KOPT-K1 (cell line): ENCODE measurements at regions not wholly inside any gene's neighbourhood (a gene's known extent, or its start where the extent isn't known, plus 50 kb on each side); places are given as distances from the start of the nearest gene placed in this dataset.

Experiments
- H3K27ac ChIP-seq: fragments of 200-600 bp; sonication (generic); 2 replicates; pipeline ENCODE4 v1.5.1; 2016; ENCODE audit warnings: antibody characterized with exemption, mild to moderate bottlenecking, low read depth, low read length; ENCODE audit not compliant: poor library complexity, severe bottlenecking
- H3K36me3 ChIP-seq: fragments of 200-600 bp; sonication (generic); 2 replicates; pipeline ENCODE4 v1.5.1; 2017; ENCODE audit warnings: antibody characterized with exemption, mild to moderate bottlenecking, low read length, moderate library complexity; ENCODE audit not compliant: insufficient read depth
- H3K9me3 ChIP-seq: fragments of 200-600 bp; sonication (generic); 2 replicates; pipeline ENCODE4 v1.5.1; 2017; ENCODE audit warnings: antibody characterized with exemption, low read length, mild to moderate bottlenecking; ENCODE audit not compliant: insufficient read depth, poor library complexity, severe bottlenecking

DNA sequence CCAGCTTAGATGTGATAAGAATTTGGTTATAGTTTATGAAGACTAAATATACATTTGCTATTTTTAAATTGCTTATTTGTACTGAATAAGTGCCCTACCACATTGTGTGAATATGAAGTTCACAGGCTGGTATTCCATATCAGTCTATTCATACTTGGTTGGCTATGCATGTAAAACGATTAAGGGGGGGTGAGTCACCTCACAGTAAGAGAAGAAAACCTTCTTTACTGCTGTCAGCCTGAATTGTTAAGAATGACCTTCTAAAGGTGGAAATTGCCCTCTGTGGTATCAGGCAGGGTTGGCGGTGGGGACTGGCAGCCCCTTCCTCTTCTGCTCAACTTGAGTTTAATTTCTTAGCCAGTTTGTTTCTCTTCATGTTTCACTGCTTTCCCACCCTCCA, 127.0 kb upstream of the RPS23 start:
- Histone ChIP-seq H3K27ac (no peak overlapping the region), H3K36me3 (no peaks in the 10 kb centered on the region), H3K9me3 (peaks cover 15% of the 10 kb centered on the region)

DNA sequence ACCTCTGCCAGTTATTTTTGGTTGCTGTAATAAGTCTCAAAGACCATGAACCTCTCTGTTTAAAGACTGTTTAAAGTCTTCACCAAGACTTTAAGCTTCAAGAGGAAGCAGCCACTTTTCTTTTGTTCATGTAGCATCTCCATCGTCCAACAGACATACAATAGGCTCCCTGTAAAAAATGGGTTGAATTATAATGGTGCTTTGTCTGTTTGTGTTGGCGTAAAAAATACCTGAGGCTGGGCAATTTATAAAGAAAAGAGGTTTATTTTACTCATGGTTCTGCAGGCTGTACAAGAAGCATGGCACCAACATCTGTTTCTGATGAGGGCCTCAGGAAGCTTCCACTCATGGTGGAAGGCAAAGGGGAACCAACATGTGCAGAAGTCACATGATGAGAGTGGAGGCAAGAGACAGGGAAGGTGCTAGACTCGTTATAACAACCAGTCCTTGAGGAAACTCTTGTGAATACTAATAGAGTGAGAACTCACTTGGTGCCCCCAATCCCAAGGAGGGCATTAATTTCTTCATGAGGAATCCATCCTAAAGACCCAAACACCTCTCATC, 126.3 kb upstream of the RPS23 start:
- peaks cover 15% of the 10 kb centered on the region for H3K9me3 ChIP-seq
- H3K36me3 ChIP-seq = no peaks in the 10 kb centered on the region
- H3K27ac ChIP-seq = no peak overlapping the region

DNA sequence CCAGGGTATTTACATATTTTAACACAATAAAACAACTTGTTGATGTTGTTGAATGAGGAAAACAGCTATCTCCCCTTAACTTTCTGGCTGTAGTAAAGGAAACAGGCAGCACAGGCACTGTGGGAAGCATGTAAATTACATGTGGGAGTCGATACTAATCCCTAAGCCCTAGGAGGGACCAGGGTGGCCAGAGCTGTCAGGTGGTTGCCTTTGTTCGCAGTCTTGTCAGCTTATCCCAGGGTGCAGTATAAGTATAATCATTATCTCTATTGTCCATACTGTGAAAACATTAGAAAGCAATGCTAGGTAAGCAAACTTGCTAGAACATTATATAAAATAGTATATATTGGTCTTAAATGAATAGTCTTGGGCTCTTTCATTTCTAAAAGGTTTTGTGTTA, 125.6 kb upstream of the RPS23 start:
- H3K9me3 ChIP-seq = peaks cover 15% of the 10 kb centered on the region
- no peak overlapping the region for H3K27ac ChIP-seq
- no peaks in the 10 kb centered on the region for H3K36me3 ChIP-seq

DNA sequence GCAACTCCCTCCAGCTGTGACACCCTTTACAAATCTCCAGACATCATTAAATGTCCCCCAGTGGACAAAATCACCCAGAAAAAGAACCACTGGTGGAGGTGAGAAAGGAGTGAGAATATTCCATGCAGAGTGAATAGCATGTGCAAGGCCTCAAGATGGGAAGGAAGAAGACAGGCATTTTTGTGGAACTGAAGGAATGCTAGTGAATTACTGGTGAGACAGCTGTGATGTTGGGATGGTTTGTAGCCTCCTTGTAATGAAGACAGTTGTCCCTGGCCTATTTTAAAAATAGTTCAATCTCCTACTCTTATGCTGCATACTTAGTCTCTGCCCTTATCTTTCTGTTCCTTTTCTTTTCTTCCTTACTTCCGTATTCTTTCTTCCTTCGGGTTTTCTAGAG, 124.9 kb upstream of the RPS23 start:
- Histone ChIP-seq H3K36me3 (no peaks in the 10 kb centered on the region), H3K9me3 (peaks cover 15% of the 10 kb centered on the region), H3K27ac (no peak overlapping the region)

DNA sequence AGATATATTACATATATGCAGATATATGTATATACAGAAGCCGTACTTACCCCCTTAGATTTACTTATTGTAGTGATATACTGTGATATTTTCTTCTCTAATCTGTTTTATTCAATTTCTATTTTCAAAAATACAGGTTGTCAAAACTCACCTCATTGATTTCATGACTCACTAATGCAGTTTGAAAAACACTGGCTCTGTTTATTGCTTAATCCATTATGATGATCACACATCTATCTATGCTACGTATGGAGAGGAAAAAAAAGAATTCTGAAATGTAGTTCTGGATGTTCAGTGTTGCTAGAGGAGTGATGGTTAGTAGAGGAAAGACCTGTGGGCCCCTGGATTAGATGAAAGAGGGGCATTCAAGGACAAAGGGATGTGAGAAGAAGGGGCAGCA, 121.0 kb upstream of the RPS23 start:
- Histone ChIP-seq H3K27ac (no peak overlapping the region), H3K9me3 (peaks cover 4% of the 10 kb centered on the region), H3K36me3 (no peaks in the 10 kb centered on the region)

DNA sequence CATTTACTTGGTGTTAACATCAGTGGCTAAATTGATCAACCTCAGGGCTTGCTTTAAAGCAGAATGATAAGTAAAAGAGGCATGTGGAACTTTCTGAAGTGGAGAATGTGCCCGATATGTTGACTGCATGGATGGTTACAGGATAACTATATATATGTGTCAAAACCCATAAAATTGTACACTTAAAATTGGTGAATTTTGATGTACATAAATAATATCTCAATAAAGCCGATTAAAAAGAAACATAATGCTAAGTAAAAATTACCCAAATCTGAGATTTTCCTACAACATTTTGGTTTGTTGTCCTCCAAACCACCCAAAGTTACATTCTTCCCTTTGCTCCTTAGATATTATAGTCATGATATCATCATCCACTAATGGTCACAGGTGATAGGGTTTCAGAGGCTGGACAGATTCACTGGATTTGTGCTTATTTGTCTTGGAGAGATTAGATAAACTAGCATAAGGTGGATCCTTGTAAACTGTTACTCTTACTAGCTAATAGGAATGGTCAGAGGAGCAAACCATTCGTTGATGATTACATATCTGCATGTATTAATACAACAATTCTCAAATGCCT, 119.7 kb upstream of the RPS23 start:
- no peaks in the 10 kb centered on the region for H3K36me3 ChIP-seq
- no peaks in the 10 kb centered on the region for H3K9me3 ChIP-seq
- H3K27ac ChIP-seq = no peak overlapping the region

DNA sequence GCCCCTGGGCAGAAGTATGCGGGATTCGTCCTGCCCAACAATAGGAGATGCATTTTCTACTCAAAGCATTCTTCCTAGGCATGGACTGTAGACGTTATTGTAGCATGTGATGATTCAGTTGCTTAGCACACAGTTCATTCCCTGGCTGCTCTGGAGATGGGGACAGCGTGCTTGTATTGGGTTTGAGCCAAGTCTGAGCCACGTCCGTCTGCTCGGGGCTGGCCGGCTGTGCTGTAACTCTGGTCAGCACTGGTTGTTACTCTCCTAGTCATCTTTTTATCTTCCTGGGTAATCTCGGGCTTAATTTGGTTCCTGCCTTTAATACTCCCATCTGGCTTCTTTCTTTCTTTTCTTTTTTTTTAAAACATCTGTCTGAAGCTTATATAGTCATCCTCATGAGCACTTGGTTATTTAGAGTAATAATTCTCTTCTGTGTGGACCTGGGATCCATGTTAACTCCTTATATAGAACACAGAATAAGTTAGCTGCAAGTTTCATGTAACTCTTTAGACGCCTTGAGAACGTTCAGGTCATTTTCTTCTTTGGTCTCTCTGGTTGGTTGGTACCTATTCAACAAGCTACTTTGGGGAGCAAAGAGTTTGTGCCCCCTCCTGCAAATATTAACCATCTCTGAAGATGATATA, 118.8 kb upstream of the RPS23 start:
- no peaks in the 10 kb centered on the region for H3K9me3 ChIP-seq
- no peak overlapping the region for H3K27ac ChIP-seq
- H3K36me3 ChIP-seq = no peaks in the 10 kb centered on the region

DNA sequence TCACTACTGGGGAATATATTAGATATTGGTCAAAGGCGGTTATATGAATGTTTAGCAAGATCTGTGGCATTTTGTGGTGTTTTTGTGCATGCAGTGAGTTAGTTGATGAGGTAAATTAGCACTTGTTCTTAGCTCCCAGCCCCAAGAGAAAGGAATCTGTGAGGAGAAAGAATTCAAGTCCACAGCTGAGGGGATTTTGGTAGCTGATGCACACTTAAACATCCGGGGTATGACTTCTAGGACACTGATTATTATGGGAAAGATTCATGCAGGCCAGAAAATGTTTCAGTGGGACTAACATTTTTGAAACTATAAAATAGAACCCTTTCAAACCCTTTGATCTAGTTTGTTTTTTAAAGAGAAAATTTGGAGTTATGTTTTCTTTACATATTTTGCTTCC, 118.2 kb upstream of the RPS23 start:
- no peaks in the 10 kb centered on the region for H3K36me3 ChIP-seq
- H3K27ac ChIP-seq = no peak overlapping the region
- H3K9me3 ChIP-seq = no peaks in the 10 kb centered on the region

DNA sequence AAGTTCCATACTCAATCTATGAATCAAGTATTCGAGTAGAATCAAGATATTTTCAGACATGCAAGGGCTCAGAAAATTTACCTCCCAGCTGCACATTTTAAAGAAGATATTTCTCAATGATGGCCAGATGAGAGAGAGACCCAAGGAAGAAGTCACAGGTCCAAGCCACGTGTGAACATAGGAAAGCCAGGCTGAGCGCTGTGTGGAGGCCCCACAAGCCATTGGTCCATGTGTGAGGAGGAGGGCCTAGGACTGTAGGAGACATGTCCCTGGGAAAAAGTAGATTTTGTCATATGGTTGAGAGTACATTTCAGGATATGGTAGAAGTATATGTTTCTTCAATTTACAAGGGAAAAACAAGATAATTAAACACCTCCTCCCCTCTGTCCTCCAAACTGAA, 115.8 kb upstream of the RPS23 start:
- no peaks in the 10 kb centered on the region for H3K36me3 ChIP-seq
- no peaks in the 10 kb centered on the region for H3K9me3 ChIP-seq
- no peak overlapping the region for H3K27ac ChIP-seq

DNA sequence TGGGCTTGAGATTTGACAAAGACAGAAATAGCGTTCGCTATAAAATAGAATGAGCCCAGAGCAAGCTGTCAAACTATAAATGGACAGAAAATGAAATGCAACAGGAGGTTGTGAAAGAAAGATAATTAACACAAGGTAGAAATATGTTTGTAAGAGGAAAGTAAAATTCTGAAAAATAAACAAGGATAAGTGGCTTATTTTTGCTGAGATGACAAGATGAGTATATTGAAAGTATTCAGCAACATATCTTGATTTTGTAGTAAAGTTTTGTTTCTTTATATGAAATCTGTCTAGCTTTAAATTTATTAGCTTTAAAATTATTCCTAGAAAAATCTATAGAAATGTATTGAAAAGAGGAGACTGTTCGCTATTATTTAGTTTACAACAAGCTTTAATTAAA, 111.9 kb upstream of the RPS23 start:
- no peak overlapping the region for H3K27ac ChIP-seq
- H3K36me3 ChIP-seq = no peaks in the 10 kb centered on the region
- no peaks in the 10 kb centered on the region for H3K9me3 ChIP-seq

DNA sequence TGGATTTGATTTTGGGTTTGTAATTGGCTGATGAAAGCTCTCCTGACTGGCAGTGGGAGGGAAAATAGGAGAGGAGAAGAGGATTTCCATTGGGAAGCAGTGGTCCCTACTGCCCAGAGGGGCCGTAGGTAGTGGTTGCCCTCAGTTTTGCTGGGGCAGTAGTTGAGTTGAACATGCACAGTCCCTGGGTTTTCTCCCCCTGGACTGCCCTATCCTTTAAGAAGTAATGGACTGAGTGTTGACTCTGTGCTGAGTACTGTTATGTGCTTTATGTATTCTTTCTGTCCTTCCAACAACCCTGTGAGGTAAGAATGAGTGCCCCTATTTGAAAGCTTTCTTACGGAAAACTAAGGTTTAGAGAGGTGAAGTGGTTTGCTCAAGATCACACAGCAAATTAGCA, 111.2 kb upstream of the RPS23 start:
- Histone ChIP-seq H3K36me3 (no peaks in the 10 kb centered on the region), H3K9me3 (no peaks in the 10 kb centered on the region), H3K27ac (no peak overlapping the region)

DNA sequence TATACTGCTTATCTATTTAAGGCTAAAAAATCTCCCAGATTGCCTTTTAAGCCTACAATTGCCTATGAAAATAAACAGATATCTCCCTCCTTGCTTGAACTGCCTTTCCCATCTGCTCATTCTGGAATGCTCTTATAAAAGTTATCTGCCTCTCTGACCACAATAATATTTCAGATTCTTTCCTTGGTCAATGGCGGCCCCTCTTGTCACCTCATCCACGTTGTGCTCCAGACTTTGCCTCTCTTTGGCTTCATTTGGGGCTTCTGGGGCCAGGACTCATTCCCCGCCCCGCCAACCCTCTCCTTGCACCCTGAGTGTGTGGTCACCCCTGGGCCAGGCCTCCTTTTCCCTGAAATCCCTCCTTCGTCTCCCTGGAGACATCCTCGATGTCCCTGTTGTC, 110.0 kb upstream of the RPS23 start:
- no peaks in the 10 kb centered on the region for H3K36me3 ChIP-seq
- no peak overlapping the region for H3K27ac ChIP-seq
- no peaks in the 10 kb centered on the region for H3K9me3 ChIP-seq

DNA sequence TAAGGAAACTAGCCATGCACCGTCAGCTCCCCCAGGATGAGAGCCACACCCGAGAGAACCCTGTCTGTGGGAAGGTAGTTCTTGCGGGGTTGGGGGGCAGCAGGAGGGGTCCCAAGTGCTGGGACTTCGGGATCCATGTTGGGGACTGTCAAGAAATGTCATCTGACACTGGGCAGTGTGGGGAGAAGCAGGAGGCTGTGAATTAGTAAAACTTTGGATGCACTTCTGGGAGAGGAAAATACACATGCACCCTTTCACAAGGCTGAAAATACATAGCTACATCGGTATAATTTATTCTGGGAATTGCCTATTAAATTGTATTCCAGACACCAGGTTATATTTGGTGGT, 109.6 kb upstream of the RPS23 start:
- Histone ChIP-seq H3K36me3 (no peaks in the 10 kb centered on the region), H3K27ac (no peak overlapping the region), H3K9me3 (no peaks in the 10 kb centered on the region)

DNA sequence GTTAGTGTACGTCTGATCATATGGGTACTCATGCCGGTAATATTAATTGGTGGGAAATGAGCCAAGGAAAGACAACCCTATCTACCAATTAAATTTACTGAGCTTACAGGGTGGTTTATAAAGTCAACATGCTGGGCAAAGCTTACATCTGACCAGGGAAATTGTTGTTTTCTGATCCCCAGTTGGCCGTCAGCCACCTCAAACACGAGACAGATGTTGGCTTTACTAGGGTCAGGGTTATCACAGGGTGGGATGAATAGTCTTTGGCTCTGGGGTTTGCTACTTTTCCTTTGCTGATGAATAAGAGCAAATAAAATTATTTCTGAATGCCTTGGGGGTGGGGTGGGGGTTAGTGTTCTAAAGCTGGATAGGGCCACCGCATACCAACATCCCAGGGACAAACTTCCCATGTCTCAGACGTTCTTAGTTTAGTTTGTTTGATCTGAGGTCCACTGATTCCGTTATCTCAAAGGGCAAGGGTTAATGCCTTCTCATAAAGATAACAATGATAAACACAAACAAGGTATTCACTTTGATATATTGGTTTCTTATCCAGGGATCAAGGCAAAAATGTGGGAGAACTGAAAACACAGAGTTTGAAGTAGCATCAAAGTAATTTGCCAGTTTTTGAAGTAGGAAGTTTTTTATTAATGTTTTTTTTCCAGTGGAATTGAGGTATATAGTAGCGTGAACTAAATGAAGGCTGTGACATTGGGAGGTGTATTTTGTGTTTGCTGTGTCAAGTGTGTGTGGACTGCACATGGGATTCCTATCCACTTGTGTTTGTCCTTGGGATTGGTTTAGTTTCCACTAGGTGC, 109.1 kb upstream of the RPS23 start:
- no peaks in the 10 kb centered on the region for H3K36me3 ChIP-seq
- no peak overlapping the region for H3K27ac ChIP-seq
- H3K9me3 ChIP-seq = no peaks in the 10 kb centered on the region

DNA sequence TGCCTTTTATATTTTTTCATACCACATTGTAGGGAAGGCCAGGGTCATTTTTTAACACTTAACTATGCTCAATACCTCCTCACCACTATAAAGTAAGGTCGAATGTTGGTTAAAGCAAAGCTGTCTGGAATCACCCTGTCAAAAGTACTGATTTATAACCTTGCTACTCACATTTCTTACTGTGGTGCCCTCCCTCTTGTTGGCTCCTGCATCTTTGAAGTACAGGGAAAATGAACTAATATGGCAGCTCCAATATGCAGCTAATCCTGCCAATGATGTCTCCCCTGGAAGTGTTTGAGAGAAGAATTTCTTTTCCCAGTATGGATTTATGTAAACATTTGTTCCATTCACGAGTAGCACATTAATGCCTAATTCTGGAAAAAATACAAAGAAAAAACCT, 108.4 kb upstream of the RPS23 start:
- Histone ChIP-seq H3K27ac (no peak overlapping the region), H3K9me3 (no peaks in the 10 kb centered on the region), H3K36me3 (no peaks in the 10 kb centered on the region)
